Lung (tissue), 11 donors: ENCODE measurements at regions not wholly inside any gene's neighbourhood (a gene's known extent, or its start where the extent isn't known, plus 50 kb on each side); places are given as distances from the start of the nearest gene placed in this dataset.

Experiments used
- ATAC-seq: fragments of 200-7000 bp; cut with Tn5 transposase; one replicate; pipeline ENCODE4 v1.9.1; 2020; ENCODE audit warnings: moderate number of reproducible peaks; ENCODE audit not compliant: insufficient read depth, low FRiP score
- DNase-seq, 3 donors: peaks; one replicate each; pipeline ENCODE4 v3.0.0-alpha.2; 2013 to 2017
- H3K27ac ChIP-seq, 2 donors: one replicate each; pipeline ENCODE4 v1.5.1; 2013; ENCODE audit warnings: mild to moderate bottlenecking in 2 of 2, moderate library complexity in 2 of 2, control low read depth in 1 of 2, inconsistent platforms in 1 of 2, low read depth in 1 of 2, low read length in 1 of 2
- H3K27me3 ChIP-seq, 3 donors: one replicate each; pipeline ENCODE4 v1.5.1; 2013; ENCODE audit warnings: low read length in 2 of 3; ENCODE audit not compliant: control insufficient read depth in 3 of 3, insufficient read depth in 3 of 3
- H3K36me3 ChIP-seq, 4 donors: one replicate each; pipeline ENCODE4 v1.5.1; 2013; ENCODE audit warnings: low read length in 4 of 4, mild to moderate bottlenecking in 1 of 4, moderate library complexity in 1 of 4; ENCODE audit not compliant: control insufficient read depth in 4 of 4, insufficient read depth in 4 of 4
- H3K4me1 ChIP-seq, 5 donors: one replicate each; pipeline ENCODE4 v1.5.1; 2013; ENCODE audit warnings: low read length in 5 of 5, mild to moderate bottlenecking in 2 of 5, moderate library complexity in 1 of 5; ENCODE audit not compliant: control insufficient read depth in 5 of 5, insufficient read depth in 5 of 5
- H3K4me3 ChIP-seq: one replicate; pipeline ENCODE4 v1.5.1; 2013; ENCODE audit warnings: mild to moderate bottlenecking, control low read depth, moderate library complexity
- H3K9ac ChIP-seq, 2 donors: one replicate each; pipeline ENCODE4 v1.5.1; 2013; ENCODE audit warnings: low read length in 2 of 2, control low read depth in 1 of 2; ENCODE audit not compliant: insufficient read depth in 1 of 2
- H3K9me3 ChIP-seq, 4 donors: one replicate each; pipeline ENCODE4 v1.5.1; 2013; ENCODE audit warnings: low read length in 3 of 4, mild to moderate bottlenecking in 1 of 4, moderate library complexity in 1 of 4; ENCODE audit not compliant: control insufficient read depth in 4 of 4, insufficient read depth in 3 of 4
- WGBS, 2 donors: extraction: QIAGEN DNeasy Blood & Tissue Kit; methylation state at CpG; one replicate each; pipeline ENCODE4 v1.1.7; 2013; 5-methylcytosine and 5-hydroxymethylcytosine counted together
- TF ChIP-seq, protein P1 (sequence below): IDR thresholded peaks from 2 replicates; pipeline ENCODE4 v1.5.1; 2012; ENCODE audit warnings: mild to moderate bottlenecking; ENCODE audit errors: control extremely low read depth, extremely low read depth
- donor health status: control.
- donor health status: control.
- donor health status: Bipolar disorder and iron deficiency.
- donor health status: healthy.
- donor health status: DM: yes; HTN: yes; CAD: no.

DNA sequence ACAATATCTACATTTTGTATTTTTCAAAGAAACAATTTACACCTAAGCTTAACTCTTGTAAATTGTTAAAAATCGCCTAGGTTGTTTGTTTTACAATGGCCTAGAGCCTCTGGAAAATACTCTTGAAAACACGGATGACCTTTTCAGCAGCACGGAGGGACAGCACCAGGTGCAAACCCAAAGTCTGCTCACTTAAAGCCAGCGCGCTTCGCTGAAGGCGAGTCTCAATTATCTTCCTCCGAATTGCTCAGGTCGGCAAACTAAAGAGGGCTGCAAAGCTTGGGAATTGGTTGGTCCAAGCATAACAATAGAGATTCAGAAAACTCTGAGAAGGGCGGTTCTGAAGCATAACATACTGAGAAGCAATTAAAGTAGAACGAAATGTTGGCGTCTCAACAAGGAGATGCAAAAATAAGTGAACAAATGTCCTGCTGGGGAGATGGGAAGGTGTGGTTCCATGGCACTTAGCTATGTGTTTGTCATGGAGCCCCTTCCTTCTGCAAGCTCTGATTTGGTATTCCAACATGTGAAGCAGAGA, 139.9 kb upstream of the PITRM1 start:
- Histone ChIP-seq H3K27me3 (peaks cover 0 to 2% (median 0%) of the 10 kb centered on the region in 3 donors), H3K36me3 (no peaks in the 10 kb centered on the region), H3K9ac (no peak overlapping the region), H3K9me3 (peaks cover 0 to 8% (median 0%) of the 10 kb centered on the region in 4 donors), H3K4me3 (no peak overlapping the region), H3K4me1 (no peaks in the 10 kb centered on the region), H3K27ac (no peak overlapping the region)
- DNase-seq (no peak), ATAC-seq (no peak)
- WGBS, 2 donors = 84 to 87% methylated on average over 12 of the region's 12 CpGs
- TF ChIP-seq, protein P1, sequence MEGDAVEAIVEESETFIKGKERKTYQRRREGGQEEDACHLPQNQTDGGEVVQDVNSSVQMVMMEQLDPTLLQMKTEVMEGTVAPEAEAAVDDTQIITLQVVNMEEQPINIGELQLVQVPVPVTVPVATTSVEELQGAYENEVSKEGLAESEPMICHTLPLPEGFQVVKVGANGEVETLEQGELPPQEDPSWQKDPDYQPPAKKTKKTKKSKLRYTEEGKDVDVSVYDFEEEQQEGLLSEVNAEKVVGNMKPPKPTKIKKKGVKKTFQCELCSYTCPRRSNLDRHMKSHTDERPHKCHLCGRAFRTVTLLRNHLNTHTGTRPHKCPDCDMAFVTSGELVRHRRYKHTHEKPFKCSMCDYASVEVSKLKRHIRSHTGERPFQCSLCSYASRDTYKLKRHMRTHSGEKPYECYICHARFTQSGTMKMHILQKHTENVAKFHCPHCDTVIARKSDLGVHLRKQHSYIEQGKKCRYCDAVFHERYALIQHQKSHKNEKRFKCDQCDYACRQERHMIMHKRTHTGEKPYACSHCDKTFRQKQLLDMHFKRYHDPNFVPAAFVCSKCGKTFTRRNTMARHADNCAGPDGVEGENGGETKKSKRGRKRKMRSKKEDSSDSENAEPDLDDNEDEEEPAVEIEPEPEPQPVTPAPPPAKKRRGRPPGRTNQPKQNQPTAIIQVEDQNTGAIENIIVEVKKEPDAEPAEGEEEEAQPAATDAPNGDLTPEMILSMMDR = no peak

DNA sequence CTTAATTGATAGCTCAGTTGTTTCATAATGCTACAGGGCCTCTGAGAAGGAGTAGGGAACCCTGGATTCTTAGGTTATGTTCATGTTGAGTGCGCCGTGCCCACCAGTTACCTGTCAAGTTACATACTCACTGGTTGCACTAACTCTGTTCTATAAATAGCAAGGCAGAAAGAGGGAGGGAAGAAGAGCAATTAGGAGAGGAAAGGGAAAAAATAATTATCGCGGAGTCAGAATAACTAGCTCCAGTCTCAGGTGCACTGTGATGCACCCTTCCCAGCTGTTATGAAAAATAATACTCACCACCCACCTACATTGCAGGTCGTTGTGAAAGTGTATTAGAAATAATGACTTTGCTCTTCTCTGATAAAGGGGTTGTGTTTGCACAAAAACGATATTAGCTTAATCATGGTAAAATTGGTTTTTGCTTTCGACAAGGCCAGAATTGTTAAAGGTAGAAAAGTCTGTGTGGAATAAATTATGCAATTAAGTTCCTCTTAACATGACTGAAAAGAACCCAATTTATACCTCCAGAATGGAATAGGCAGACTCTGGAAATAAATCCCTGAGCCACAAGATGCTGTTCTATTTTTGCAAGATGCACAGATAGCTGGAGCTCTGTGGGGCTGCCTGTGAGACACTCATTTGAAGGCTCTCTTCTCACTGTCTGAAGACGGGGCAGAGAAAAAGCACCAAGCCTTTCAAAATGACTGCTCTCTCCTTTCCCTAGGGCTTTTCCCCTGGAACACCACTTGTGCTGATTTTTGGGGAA, 137.6 kb upstream of the PITRM1 start:
- TF ChIP-seq, protein P1 = no peak
- Histone ChIP-seq H3K4me1 (peaks cover 0 to 3% (median 0%) of the 10 kb centered on the region in 5 donors), H3K27me3 (peaks cover 0 to 2% (median 2%) of the 10 kb centered on the region in 3 donors), H3K9me3 (peaks cover 0 to 8% (median 0%) of the 10 kb centered on the region in 4 donors), H3K4me3 (no peak overlapping the region), H3K27ac (no peak overlapping the region), H3K9ac (no peak overlapping the region), H3K36me3 (no peaks in the 10 kb centered on the region)
- ATAC-seq (no peak), DNase-seq (no peak)
- 76 to 79% methylated on average over 8 of the region's 8 CpGs for WGBS, 2 donors

DNA sequence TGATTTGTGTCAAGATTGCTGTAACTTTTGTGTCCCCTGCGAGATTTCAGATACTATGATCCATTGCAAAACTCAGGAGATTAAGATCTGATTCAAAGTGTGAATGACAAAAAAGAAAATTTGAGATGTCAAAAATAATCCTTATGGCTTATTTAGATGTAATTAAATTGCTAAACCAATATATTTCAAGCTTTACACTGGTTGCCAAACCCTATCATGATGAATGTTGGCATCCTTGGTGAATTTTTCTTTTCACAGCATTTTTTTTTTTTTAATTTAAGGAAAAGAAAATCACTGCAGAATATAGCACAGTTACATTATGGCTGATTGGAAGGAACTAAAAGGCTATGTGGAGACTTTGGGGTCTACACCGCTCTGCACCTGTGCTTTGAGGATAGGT, 133.5 kb upstream of the PITRM1 start:
- peaks cover 0 to 2% (median 2%) of the 10 kb centered on the region in 3 donors for H3K27me3 ChIP-seq
- TF ChIP-seq, protein P1 = no peak
- H3K4me1 ChIP-seq = peaks cover 0 to 3% (median 0%) of the 10 kb centered on the region in 5 donors
- H3K9ac ChIP-seq = no peak overlapping the region
- no peaks in the 10 kb centered on the region for H3K36me3 ChIP-seq
- DNase-seq = no peak
- H3K4me3 ChIP-seq = no peak overlapping the region
- H3K27ac ChIP-seq = no peak overlapping the region
- WGBS, 2 donors = 95 to 97% methylated on average over 2 of the region's 2 CpGs
- ATAC-seq = no peak
- peaks cover 0 to 8% (median 1%) of the 10 kb centered on the region in 4 donors for H3K9me3 ChIP-seq
